ENCODE measurements at regions not wholly inside any gene's neighbourhood (a gene's known extent, or its start where the extent isn't known, plus 50 kb on each side); places are given as distances from the start of the nearest gene placed in this dataset.

GRCh38 chr13:59587030-59587429 lies 576.7 kb downstream of the DIAPH3 start:
- no peaks in the 10 kb centered on the region for H3K36me3 ChIP-seq (ENCODE audit: insufficient read depth, low read length)
- no peaks in the 10 kb centered on the region for H3K4me1 ChIP-seq (ENCODE audit: insufficient read depth, low read length)
- no peaks in the 10 kb centered on the region for H3K9me3 ChIP-seq (ENCODE audit: low read length)
- H3K27me3 ChIP-seq (ENCODE audit: control insufficient read depth in 1 of 2, insufficient read depth in 2 of 2, low read length in 2 of 2): no peaks in the 10 kb centered on the region
- H3K4me3 ChIP-seq (ENCODE audit: low read depth in 1 of 2, low read length in 2 of 2): no peak overlapping the region
- H3K27ac ChIP-seq (ENCODE audit: low read depth, low read length): no peak overlapping the region
- H3K9ac ChIP-seq (ENCODE audit: low read length): no peak overlapping the region

DNA sequence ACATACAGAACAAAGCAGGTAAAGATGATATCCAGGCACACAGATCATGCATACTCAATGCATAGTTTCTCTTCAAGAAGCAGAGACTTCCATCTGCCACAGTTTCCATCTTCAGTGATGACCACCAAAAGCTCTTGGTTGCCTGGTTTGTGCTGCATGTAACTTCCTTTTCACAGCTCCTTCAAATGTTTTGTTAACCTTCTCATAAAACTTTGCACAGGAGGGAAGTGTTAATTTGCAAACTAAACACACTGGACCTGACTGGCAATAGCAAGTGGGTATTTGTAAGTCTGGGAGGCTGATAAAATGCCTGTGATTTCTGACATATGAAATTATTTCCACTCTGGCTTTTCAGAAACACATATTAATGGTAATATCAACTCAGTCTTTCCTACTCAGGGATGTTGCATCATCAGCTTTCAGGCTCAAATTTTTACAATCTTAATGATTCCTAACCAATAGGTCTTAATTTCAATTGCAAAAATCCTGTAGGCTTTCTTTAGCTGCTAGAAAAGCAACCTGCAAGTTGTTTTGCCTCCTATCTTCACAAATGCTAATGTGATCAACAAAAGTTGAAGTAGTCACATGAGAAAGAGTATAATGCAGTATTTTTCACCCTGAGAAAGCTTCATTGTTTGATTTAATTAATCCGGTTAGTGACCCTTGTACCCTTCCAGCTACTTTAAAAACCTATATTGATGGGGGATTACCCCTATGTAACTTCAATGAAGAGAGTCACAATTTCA lies 575.6 kb downstream of the DIAPH3 start:
- Histone ChIP-seq H3K9me3 (ENCODE audit: low read length) (no peaks in the 10 kb centered on the region), H3K27ac (ENCODE audit: low read depth, low read length) (no peak overlapping the region), H3K9ac (ENCODE audit: low read length) (no peak overlapping the region), H3K4me1 (ENCODE audit: insufficient read depth, low read length) (no peaks in the 10 kb centered on the region), H3K27me3 (ENCODE audit: control insufficient read depth in 1 of 2, insufficient read depth in 2 of 2, low read length in 2 of 2) (no peaks in the 10 kb centered on the region), H3K36me3 (ENCODE audit: insufficient read depth, low read length) (no peaks in the 10 kb centered on the region), H3K4me3 (ENCODE audit: low read depth in 1 of 2, low read length in 2 of 2) (no peak overlapping the region)

GRCh38 chr13:59588717-59589067 lies 575.0 kb downstream of the DIAPH3 start:
- Histone ChIP-seq H3K4me1 (ENCODE audit: insufficient read depth, low read length) (no peaks in the 10 kb centered on the region), H3K9me3 (ENCODE audit: low read length) (no peaks in the 10 kb centered on the region), H3K36me3 (ENCODE audit: insufficient read depth, low read length) (no peaks in the 10 kb centered on the region), H3K27ac (ENCODE audit: low read depth, low read length) (no peak overlapping the region), H3K4me3 (ENCODE audit: low read depth in 1 of 2, low read length in 2 of 2) (no peak overlapping the region), H3K27me3 (ENCODE audit: control insufficient read depth in 1 of 2, insufficient read depth in 2 of 2, low read length in 2 of 2) (no peaks in the 10 kb centered on the region), H3K9ac (ENCODE audit: low read length) (no peak overlapping the region)

DNA sequence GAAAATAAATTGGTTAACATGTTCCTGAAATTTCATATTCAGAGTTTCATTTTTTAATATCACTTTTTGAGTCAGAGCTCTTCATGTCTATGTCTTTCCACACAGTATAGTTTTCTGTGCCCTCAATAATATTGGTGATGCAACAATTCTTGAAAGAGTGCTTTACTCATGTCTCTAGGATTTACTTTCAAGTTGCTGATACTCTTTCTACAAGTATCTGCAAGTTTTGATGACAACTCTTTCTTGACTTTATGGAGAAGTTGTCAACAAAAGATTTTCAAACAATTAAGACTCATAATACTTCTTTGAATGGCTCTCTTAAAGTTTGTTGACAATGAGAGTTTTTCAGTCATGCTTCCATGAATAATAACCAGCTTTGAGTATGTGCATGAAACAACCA lies 561.7 kb downstream of the DIAPH3 start:
- Histone ChIP-seq H3K27me3 (ENCODE audit: control insufficient read depth in 1 of 2, insufficient read depth in 2 of 2, low read length in 2 of 2) (no peaks in the 10 kb centered on the region), H3K9ac (ENCODE audit: low read length) (no peak overlapping the region)

GRCh38 chr13:59603646-59604045 lies 560.1 kb downstream of the DIAPH3 start:
- Histone ChIP-seq H3K9me3 (ENCODE audit: low read length) (no peaks in the 10 kb centered on the region), H3K36me3 (ENCODE audit: insufficient read depth, low read length) (no peaks in the 10 kb centered on the region), H3K27ac (ENCODE audit: low read depth, low read length) (no peak overlapping the region), H3K27me3 (ENCODE audit: control insufficient read depth in 1 of 2, insufficient read depth in 2 of 2, low read length in 2 of 2) (no peaks in the 10 kb centered on the region), H3K4me3 (ENCODE audit: low read depth in 1 of 2, low read length in 2 of 2) (no peak overlapping the region), H3K9ac (ENCODE audit: low read length) (no peak overlapping the region), H3K4me1 (ENCODE audit: insufficient read depth, low read length) (no peaks in the 10 kb centered on the region)

More for the DNA sequence above, 561.7 kb downstream of the DIAPH3 start:
- H3K4me1 ChIP-seq (ENCODE audit: insufficient read depth, low read length): no peaks in the 10 kb centered on the region
- H3K9me3 ChIP-seq (ENCODE audit: low read length): no peaks in the 10 kb centered on the region
- no peak overlapping the region for H3K27ac ChIP-seq (ENCODE audit: low read depth, low read length)
- H3K36me3 ChIP-seq (ENCODE audit: insufficient read depth, low read length): no peaks in the 10 kb centered on the region
- no peak overlapping the region for H3K4me3 ChIP-seq (ENCODE audit: low read depth in 1 of 2, low read length in 2 of 2)

GRCh38 chr13:59607172-59607571 lies 556.6 kb downstream of the DIAPH3 start:
- Histone ChIP-seq H3K27ac (ENCODE audit: low read depth, low read length) (no peak overlapping the region), H3K36me3 (ENCODE audit: insufficient read depth, low read length) (no peaks in the 10 kb centered on the region), H3K9ac (ENCODE audit: low read length) (no peak overlapping the region), H3K4me1 (ENCODE audit: insufficient read depth, low read length) (no peaks in the 10 kb centered on the region), H3K27me3 (ENCODE audit: control insufficient read depth in 1 of 2, insufficient read depth in 2 of 2, low read length in 2 of 2) (no peaks in the 10 kb centered on the region), H3K9me3 (ENCODE audit: low read length) (no peaks in the 10 kb centered on the region), H3K4me3 (ENCODE audit: low read depth in 1 of 2, low read length in 2 of 2) (no peak overlapping the region)

DNA sequence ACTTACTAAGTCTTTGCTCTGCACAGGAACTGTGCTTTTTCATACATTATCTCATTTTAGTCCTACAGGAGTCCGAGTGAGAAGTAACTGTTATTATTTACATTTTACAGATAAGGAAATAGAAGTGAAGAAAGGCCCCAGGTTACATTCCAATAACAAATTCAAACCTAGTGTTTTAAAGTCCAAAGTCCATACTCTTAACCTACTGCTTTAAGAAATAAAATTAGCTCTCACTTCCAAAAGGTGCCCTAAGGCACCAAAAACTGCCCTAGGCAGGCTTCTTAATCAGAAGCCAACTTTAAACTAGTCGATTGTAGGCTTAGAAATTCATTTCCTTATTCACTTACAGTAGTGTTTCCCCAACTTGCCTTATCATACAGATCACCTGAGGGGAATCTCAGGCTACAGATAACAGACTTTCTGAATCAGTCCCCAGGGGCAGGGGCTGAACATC lies 555.9 kb downstream of the DIAPH3 start:
- Histone ChIP-seq H3K27ac (ENCODE audit: low read depth, low read length) (no peak overlapping the region), H3K9me3 (ENCODE audit: low read length) (no peaks in the 10 kb centered on the region), H3K4me3 (ENCODE audit: low read depth in 1 of 2, low read length in 2 of 2) (no peak overlapping the region), H3K9ac (ENCODE audit: low read length) (no peak overlapping the region), H3K36me3 (ENCODE audit: insufficient read depth, low read length) (no peaks in the 10 kb centered on the region), H3K4me1 (ENCODE audit: insufficient read depth, low read length) (no peaks in the 10 kb centered on the region), H3K27me3 (ENCODE audit: control insufficient read depth in 1 of 2, insufficient read depth in 2 of 2, low read length in 2 of 2) (no peaks in the 10 kb centered on the region)

DNA sequence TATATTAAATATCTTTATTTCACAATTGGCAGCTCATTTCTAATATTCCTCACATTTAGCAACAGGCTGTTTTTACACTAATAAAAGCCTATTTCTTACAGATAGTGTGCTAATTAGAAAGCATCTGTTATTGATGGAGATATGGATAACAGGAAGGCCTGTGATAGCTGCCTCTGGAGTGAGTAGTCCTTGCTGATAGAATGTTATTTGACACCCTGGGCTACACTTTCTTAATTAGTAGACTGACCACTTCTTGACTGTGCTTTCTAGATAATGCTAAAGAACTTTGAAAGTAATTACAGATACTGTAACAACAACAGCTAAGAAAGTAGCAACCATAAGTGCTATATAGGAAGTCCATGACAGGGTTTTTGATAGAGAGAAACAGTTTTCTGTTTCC lies 554.3 kb downstream of the DIAPH3 start:
- no peaks in the 10 kb centered on the region for H3K36me3 ChIP-seq (ENCODE audit: insufficient read depth, low read length)
- H3K9ac ChIP-seq (ENCODE audit: low read length): no peak overlapping the region
- H3K9me3 ChIP-seq (ENCODE audit: low read length): no peaks in the 10 kb centered on the region
- H3K4me1 ChIP-seq (ENCODE audit: insufficient read depth, low read length): no peaks in the 10 kb centered on the region
- H3K4me3 ChIP-seq (ENCODE audit: low read depth in 1 of 2, low read length in 2 of 2): no peak overlapping the region
- H3K27ac ChIP-seq (ENCODE audit: low read depth, low read length): no peak overlapping the region
- H3K27me3 ChIP-seq (ENCODE audit: control insufficient read depth in 1 of 2, insufficient read depth in 2 of 2, low read length in 2 of 2): no peaks in the 10 kb centered on the region
